HCT116 (cell line): ENCODE measurements at regions not wholly inside any gene's neighbourhood (a gene's known extent, or its start where the extent isn't known, plus 50 kb on each side); places are given as distances from the start of the nearest gene placed in this dataset.

Experiments
- ATAC-seq: fragments of 200-7000 bp; cut with Tn5 transposase; 2 replicates; pipeline ENCODE4 v1.9.1; 2020; ENCODE audit warnings: mild to moderate bottlenecking, moderate library complexity
- BruUV-seq: library from RNA; stranded (reverse); fragments of 400-500 nt; replicated peaks from 2 replicates; lab custom pipeline; 2021; lab: Mats Ljungman, UMichigan
- CTCF ChIA-PET: fragments of 300-600 bp; sonication (Branson Sonifier 250); formaldehyde crosslinking; loops from one replicate; lab custom pipeline; 2021; ENCODE audit warnings: antibody characterized with exemption; lab: Charles Lee
- POLR2A ChIA-PET: fragments of 300-600, 350-600 bp; sonication (Branson Sonifier 250); formaldehyde crosslinking; loops from one replicate; lab custom pipeline; 2021; ENCODE audit warnings: antibody characterized with exemption; lab: Charles Lee
- RAD21 ChIA-PET, 2 experiments: fragments of 300-600 bp; sonication (Branson Sonifier 250); formaldehyde crosslinking; loops; one replicate each; lab custom pipeline; 2023; ENCODE audit warnings: low total read pairs in 2 of 2; ENCODE audit not compliant: uncharacterized antibody in 2 of 2, unreplicated experiment in 2 of 2, low non-redundant PET in 1 of 2; lab: Charles Lee
- DNase-seq: peaks from one replicate; pipeline ENCODE4 v3.0.0-alpha.2; 2010; ENCODE audit warnings: low read depth, low spot score
- H2AFZ ChIP-seq: fragments of 200-600 bp; shearing (Covaris generic), sonication (generic); 2 replicates; pipeline ENCODE4 v1.6.1; 2017; ENCODE audit warnings: low read depth, mixed run types, mixed read lengths, antibody characterized with exemption, low read length; ENCODE audit not compliant: poor library complexity, severe bottlenecking
- H3K27ac ChIP-seq: 2 replicates; pipeline ENCODE4 v1.5.1; 2012; ENCODE audit warnings: low read depth, low read length
- H3K27me3 ChIP-seq: fragments of 200-600 bp; sonication (generic); 2 replicates; pipeline ENCODE4 v1.6.1; 2016; ENCODE audit warnings: mixed run types, low read length, mixed read lengths; ENCODE audit not compliant: insufficient read depth
- H3K36me3 ChIP-seq, 2 experiments: fragments of 200-500 bp in 1 of 2; fragments of 200-600 bp in 1 of 2; sonication (Bioruptor generic) in 1 of 2; sonication (generic) in 1 of 2; 2 replicates each; pipeline versions ENCODE4 v1.5.1 to v1.6.1; 2014 to 2016; ENCODE audit warnings: low read length in 2 of 2, inconsistent platforms in 1 of 2, mixed read lengths in 1 of 2, mixed run types in 1 of 2; ENCODE audit not compliant: insufficient read depth in 2 of 2, control insufficient read depth in 1 of 2
- H3K4me1 ChIP-seq, 2 experiments: fragments of 200-600 bp in 1 of 2; sonication (generic) in 1 of 2; 2 replicates each; pipeline versions ENCODE4 v1.5.1 to v1.6.1; 2012 to 2017; ENCODE audit warnings: low read length in 2 of 2, inconsistent platforms in 1 of 2, mild to moderate bottlenecking in 1 of 2, mixed read lengths in 1 of 2, mixed run types in 1 of 2, moderate library complexity in 1 of 2; ENCODE audit not compliant: insufficient read depth in 2 of 2, control insufficient read depth in 1 of 2
- H3K4me2 ChIP-seq: fragments of 200-600 bp; sonication (generic); 2 replicates; pipeline ENCODE4 v1.6.1; 2017; ENCODE audit warnings: mixed run types, low read length, mixed read lengths
- H3K4me3 ChIP-seq, 2 experiments: fragments of 200-600 bp in 1 of 2; sonication (generic) in 1 of 2; replicated peaks in 1 of 2; 2 replicates each; pipeline ENCODE4 v1.5.1; 2011 to 2016; ENCODE audit warnings: low read length in 2 of 2, control low read depth in 1 of 2, low read depth in 1 of 2, mild to moderate bottlenecking in 1 of 2, mixed read lengths in 1 of 2, mixed run types in 1 of 2
- H3K79me2 ChIP-seq: fragments of 200-600 bp; sonication (generic); 2 replicates; pipeline ENCODE4 v1.6.1; 2017; ENCODE audit warnings: mild to moderate bottlenecking, mixed run types, low read length, moderate library complexity, mixed read lengths; ENCODE audit not compliant: insufficient read depth
- H3K9ac ChIP-seq: fragments of 200-600 bp; sonication (generic); 2 replicates; pipeline ENCODE4 v1.6.1; 2016; ENCODE audit warnings: low read length, mixed read lengths
- H3K9me2 ChIP-seq: fragments of 200-600 bp; sonication (generic), shearing (Covaris generic); 2 replicates; pipeline ENCODE4 v1.6.1; 2017; ENCODE audit warnings: mixed run types, mild to moderate bottlenecking, moderate library complexity; ENCODE audit not compliant: insufficient read depth
- H3K9me3 ChIP-seq, 2 experiments: fragments of 200-500 bp in 1 of 2; fragments of 200-600 bp in 1 of 2; sonication (Bioruptor generic) in 1 of 2; sonication (generic) in 1 of 2; 2 replicates each; pipeline ENCODE4 v1.6.1; 2014 to 2017; ENCODE audit warnings: low read length in 2 of 2, mixed read lengths in 2 of 2, inconsistent platforms in 1 of 2, low read depth in 1 of 2, mild to moderate bottlenecking in 1 of 2, mixed run types in 1 of 2, moderate library complexity in 1 of 2; ENCODE audit not compliant: control insufficient read depth in 1 of 2, insufficient read depth in 1 of 2
- H4K20me1 ChIP-seq: fragments of 200-600 bp; sonication (generic), shearing (Covaris generic); 2 replicates; pipeline ENCODE4 v1.6.1; 2017; ENCODE audit warnings: mixed run types, mild to moderate bottlenecking, moderate library complexity; ENCODE audit not compliant: insufficient read depth
- ATF3 ChIP-seq: IDR thresholded peaks from 2 replicates; pipeline ENCODE4 v1.6.1; 2012
- CEBPB ChIP-seq: IDR thresholded peaks from 2 replicates; pipeline ENCODE4 v1.6.1; 2012; ENCODE audit warnings: low read depth
- EZH2phosphoT487 ChIP-seq: fragments of 200-600 bp; IDR thresholded peaks from 2 replicates; pipeline ENCODE4 v1.6.1; 2018; ENCODE audit warnings: antibody characterized with exemption, borderline replicate concordance
- JUND ChIP-seq: IDR thresholded peaks from 2 replicates; pipeline ENCODE4 v1.6.1; 2012
- MAX ChIP-seq: IDR thresholded peaks from 2 replicates; pipeline ENCODE4 v1.6.1; 2012
- POLR2A ChIP-seq: IDR thresholded peaks from 2 replicates; pipeline ENCODE4 v1.7.0; 2011; ENCODE audit warnings: borderline replicate concordance; ENCODE audit not compliant: insufficient read depth, insufficient read length; ENCODE audit errors: extremely low read depth
- POLR2AphosphoS5 ChIP-seq: IDR thresholded peaks from 2 replicates; pipeline ENCODE4 v1.6.1; 2011; ENCODE audit warnings: mild to moderate bottlenecking, low read depth, low read length, moderate library complexity
- SP1 ChIP-seq: IDR thresholded peaks from 2 replicates; pipeline ENCODE4 v1.6.1; 2012; ENCODE audit warnings: low read depth
- SRF ChIP-seq: IDR thresholded peaks from 2 replicates; pipeline ENCODE4 v1.6.1; 2012; ENCODE audit warnings: low read depth
- YY1 ChIP-seq: IDR thresholded peaks from 2 replicates; pipeline ENCODE4 v1.6.1; 2011; ENCODE audit warnings: low read length, low read depth, moderate library complexity, mild to moderate bottlenecking; ENCODE audit not compliant: insufficient replicate concordance; ENCODE audit errors: extremely low read depth
- ZFX ChIP-seq: fragments of 450-650 bp; IDR thresholded peaks from 2 replicates; pipeline ENCODE4 v1.6.1; 2017
- intact Hi-C: fragments of 100-400 bp; cut with micrococcal nuclease; formaldehyde crosslinking; loops from 2 replicates; pipeline ENCODE4 v1.10.0; 2022

GRCh38 chr5:93249651-93250289 is 331.2 kb downstream of the NR2F1-AS1 start:
- DNase-seq (peak; percentile 34), ATAC-seq (peak; percentile 75)
- H3K4me1 ChIP-seq = peaks cover 29 to 45% of the 10 kb centered on the region in 2 experiments
- H3K27me3 ChIP-seq = no peaks in the 10 kb centered on the region
- H3K9ac ChIP-seq = peak overlapping the region; percentile 63
- ChIA-PET RAD21 (interaction anchor here in 1 of 2 experiments (0.7 kb wide), 1 partner anchor 341 kb away, joined by 3 read pairs; no protein-coding TSS in a partner anchor), CTCF (interaction anchor here (2.0 kb wide), 1 partner anchor 157 kb away, joined by 4 read pairs; no protein-coding TSS in a partner anchor), POLR2A (interaction anchor here (1.4 kb wide), 1 partner anchor 85 kb away, joined by 5 read pairs; no protein-coding TSS in a partner anchor)
- H3K4me3 ChIP-seq = peak overlapping the region; percentile 34 to 64
- peak overlapping the region; percentile 94 for H3K4me2 ChIP-seq
- peak overlapping the region; percentile 96 for H3K27ac ChIP-seq
- TF ChIP-seq POLR2A (no peak), ZFX (no peak), JUND (0 out of 2 replicates have a peak, but pooled peaks have one; percentile 1), ATF3 (no peak), CEBPB (peak; percentile 10; the same call in 1 of the 2 replicates), MAX (peak; percentile 66; the same call in 1 of the 2 replicates), SP1 (0 out of 2 replicates have a peak, but pooled peaks have one; percentile 21), EZH2phosphoT487 (no peak), YY1 (peak; percentile 43), POLR2AphosphoS5 (peak; percentile 46), SRF (no peak)
- no peaks in the 10 kb centered on the region for H3K9me2 ChIP-seq
- H3K9me3 ChIP-seq = no peaks in the 10 kb centered on the region
- peak overlapping the region; percentile 93 for H2AFZ ChIP-seq
- BruUV-seq = TSS peak; percentile 67
- H3K36me3 ChIP-seq = no peaks in the 10 kb centered on the region
- H4K20me1 ChIP-seq = no peaks in the 10 kb centered on the region
- no peaks in the 10 kb centered on the region for H3K79me2 ChIP-seq
- intact Hi-C loops = loop anchor here (5.0 kb wide), 1 partner anchor 342 kb away; no protein-coding TSS in a partner anchor
